Progenitor cell of endocrine pancreas (in vitro differentiated cells): ENCODE measurements at regions not wholly inside any gene's neighbourhood (a gene's known extent, or its start where the extent isn't known, plus 50 kb on each side); places are given as distances from the start of the nearest gene placed in this dataset.

Experiments
- DNase-seq: peaks from one replicate; pipeline ENCODE4 v3.0.0; 2021; ENCODE audit warnings: low spot score; ENCODE audit not compliant: unreplicated experiment
- H3K27ac Mint-ChIP-seq: 2 replicates; pipeline ENCODE4 v1.8.0; 2021; ENCODE audit warnings: mild to moderate bottlenecking, moderate library complexity, mixed read lengths
- H3K27me3 Mint-ChIP-seq: 2 replicates; pipeline ENCODE4 v1.8.0; 2021; ENCODE audit warnings: mixed read lengths
- H3K36me3 Mint-ChIP-seq: 2 replicates; pipeline ENCODE4 v1.8.0; 2022; ENCODE audit warnings: mixed read lengths; ENCODE audit not compliant: insufficient read depth
- H3K4me1 Mint-ChIP-seq: 2 replicates; pipeline ENCODE4 v1.8.0; 2021; ENCODE audit warnings: low read depth, mixed read lengths
- H3K4me3 Mint-ChIP-seq: 2 replicates; pipeline ENCODE4 v1.8.0; 2021; ENCODE audit warnings: low read depth, mild to moderate bottlenecking, moderate library complexity, mixed read lengths
- H3K9me3 Mint-ChIP-seq: 2 replicates; pipeline ENCODE4 v1.8.0; 2021; ENCODE audit warnings: low read depth, mixed read lengths
- CTCF ChIP-seq: fragments of 200-600 bp; sonication (generic); IDR thresholded peaks from one replicate; pipeline ENCODE4 v1.5.0; 2021; ENCODE audit warnings: antibody characterized with exemption, mild to moderate bottlenecking; ENCODE audit not compliant: unreplicated experiment

DNA sequence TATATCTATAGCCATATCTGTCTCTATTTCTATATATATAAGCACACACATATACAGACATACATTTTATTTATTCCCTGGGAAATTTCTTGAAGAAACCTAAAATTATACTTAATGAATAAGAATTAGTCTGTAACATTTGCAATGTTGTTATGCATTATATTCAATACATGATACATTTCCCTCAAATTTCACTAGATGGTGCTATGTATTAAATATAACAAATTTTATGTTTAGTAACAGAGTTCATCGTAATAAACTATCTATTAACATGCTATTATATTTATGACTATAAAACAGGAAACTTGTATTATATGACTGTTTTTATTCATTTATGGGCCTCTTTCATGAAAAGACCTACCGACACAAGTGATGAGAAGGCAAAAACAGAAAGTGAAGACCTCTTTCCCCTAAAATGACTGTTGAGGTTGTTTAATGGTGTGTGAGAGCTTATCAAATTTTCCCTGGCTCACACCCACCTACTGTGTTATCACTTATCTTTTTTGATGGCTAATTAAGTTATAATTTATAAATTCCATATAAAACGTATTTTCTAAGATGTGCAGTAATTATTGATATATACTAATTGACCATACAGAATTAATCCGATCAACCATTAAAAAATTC lies 881.9 kb downstream of the SLITRK6 start:
- Mint-ChIP-seq H3K4me3 (no peak overlapping the region), H3K4me1 (no peaks in the 10 kb centered on the region), H3K9me3 (peaks cover 4% of the 10 kb centered on the region), H3K27ac (no peak overlapping the region), H3K36me3 (no peaks in the 10 kb centered on the region), H3K27me3 (no peaks in the 10 kb centered on the region)
- DNase-seq = no peak
- peak; percentile 69 for TF ChIP-seq CTCF

DNA sequence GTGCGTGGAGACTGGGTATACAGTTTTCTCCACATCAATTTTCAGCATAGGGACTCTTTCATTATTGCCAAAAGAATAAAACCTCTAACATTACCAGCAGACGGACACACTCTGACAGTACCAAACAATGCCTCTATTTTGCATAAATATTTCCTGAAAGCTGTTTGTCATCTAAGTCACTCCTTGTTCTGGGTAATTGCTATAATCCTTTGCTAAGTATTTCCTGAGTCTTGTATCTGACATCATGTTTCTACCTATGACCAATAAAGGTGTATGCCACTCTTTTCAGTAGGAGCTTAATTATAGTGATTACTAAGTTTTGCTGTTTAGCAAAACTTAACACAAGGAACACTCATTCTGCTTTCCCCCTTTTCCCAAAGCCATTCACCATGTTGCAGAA lies 886.5 kb downstream of the SLITRK6 start:
- H3K27me3 Mint-ChIP-seq = no peaks in the 10 kb centered on the region
- H3K36me3 Mint-ChIP-seq = no peaks in the 10 kb centered on the region
- no peak overlapping the region for H3K4me3 Mint-ChIP-seq
- H3K9me3 Mint-ChIP-seq = peaks cover 8% of the 10 kb centered on the region
- no peak for DNase-seq
- H3K4me1 Mint-ChIP-seq = no peaks in the 10 kb centered on the region
- TF ChIP-seq CTCF = no peak
- no peak overlapping the region for H3K27ac Mint-ChIP-seq

- no peak for TF ChIP-seq CTCF
- H3K9me3 Mint-ChIP-seq = peaks cover 11% of the 10 kb centered on the region
- H3K27ac Mint-ChIP-seq = no peak overlapping the region
Observed at GRCh38 chr13:84910423-84910822, 888.8 kb downstream of the SLITRK6 start.

GRCh38 chr13:84903391-84903790 lies 895.8 kb downstream of the SLITRK6 start:
- TF ChIP-seq CTCF = no peak
- Mint-ChIP-seq H3K27ac (no peak overlapping the region), H3K27me3 (no peaks in the 10 kb centered on the region), H3K36me3 (no peaks in the 10 kb centered on the region), H3K4me1 (peaks cover 2% of the 10 kb centered on the region), H3K9me3 (peaks cover 6% of the 10 kb centered on the region), H3K4me3 (no peak overlapping the region)
- no peak for DNase-seq

More at GRCh38 chr13:84910423-84910822, 888.8 kb downstream of the SLITRK6 start:
- no peaks in the 10 kb centered on the region for H3K27me3 Mint-ChIP-seq
- H3K36me3 Mint-ChIP-seq = no peaks in the 10 kb centered on the region
- DNase-seq = no peak
- no peaks in the 10 kb centered on the region for H3K4me1 Mint-ChIP-seq
- H3K4me3 Mint-ChIP-seq = no peak overlapping the region

GRCh38 chr13:84902243-84902642 lies 897.0 kb downstream of the SLITRK6 start:
- Mint-ChIP-seq H3K4me3 (no peak overlapping the region), H3K36me3 (no peaks in the 10 kb centered on the region), H3K9me3 (peaks cover 10% of the 10 kb centered on the region), H3K27me3 (no peaks in the 10 kb centered on the region), H3K27ac (no peak overlapping the region), H3K4me1 (peaks cover 2% of the 10 kb centered on the region)
- no peak for DNase-seq
- TF ChIP-seq CTCF = no peak
